SK-N-SH (cell line): ENCODE measurements at regions not wholly inside any gene's neighbourhood (a gene's known extent, or its start where the extent isn't known, plus 50 kb on each side); places are given as distances from the start of the nearest gene placed in this dataset.

Experiments used
- CHD2 ChIP-seq: fragments of 150-350 bp; IDR thresholded peaks from 2 replicates; pipeline ENCODE4 v1.6.1; 2018; ENCODE audit warnings: low read length; ENCODE audit not compliant: partially characterized antibody
- CTCF ChIP-seq: fragments of 200-600 bp; sonication (generic); IDR thresholded peaks from 2 replicates; pipeline ENCODE4 v1.6.1; 2017; ENCODE audit warnings: antibody characterized with exemption, mild to moderate bottlenecking, moderate library complexity
- EP300 ChIP-seq, 2 experiments: IDR thresholded peaks; 2 replicates each; pipeline versions ENCODE4 v1.4.0 to v1.6.1; 2012; ENCODE audit warnings: borderline replicate concordance in 1 of 2, low read depth in 1 of 2, low read length in 1 of 2
- RAD21 ChIP-seq: IDR thresholded peaks from 2 replicates; pipeline ENCODE4 v1.6.1; 2012; ENCODE audit warnings: mild to moderate bottlenecking, low read length
- REST ChIP-seq: IDR thresholded peaks from 2 replicates; pipeline ENCODE4 v1.6.1; 2012; ENCODE audit warnings: mild to moderate bottlenecking, low read depth, low read length, moderate library complexity
- SIN3A ChIP-seq: IDR thresholded peaks from 2 replicates; pipeline ENCODE4 v1.6.1; 2012; ENCODE audit warnings: low read depth, mild to moderate bottlenecking, low read length, moderate library complexity, borderline replicate concordance
- USF1 ChIP-seq: IDR thresholded peaks from 2 replicates; pipeline ENCODE4 v1.4.0; 2012; ENCODE audit warnings: low read depth, borderline replicate concordance
- USF2 ChIP-seq: fragments of 150-350 bp; IDR thresholded peaks from 2 replicates; pipeline ENCODE4 v1.6.1; 2017; ENCODE audit warnings: antibody characterized with exemption, low read length, low read depth, borderline replicate concordance
- ZBTB33 ChIP-seq: IDR thresholded peaks from 2 replicates; pipeline ENCODE4 v1.4.0; 2012; ENCODE audit warnings: low read depth, borderline replicate concordance

GRCh38 chr4:154939851-154940250 is 158.8 kb downstream of the RBM46 start:
- TF ChIP-seq SIN3A (no peak), USF2 (no peak), CTCF (no peak), EP300 (IDR thresholded peaks at IDR 0.05; ENCODE audit: borderline replicate concordance in 1 of 2, low read depth in 1 of 2, low read length in 1 of 2) (no peak), USF1 (no peak), REST (no peak), RAD21 (no peak), ZBTB33 (no peak), CHD2 (no peak)
